ENCODE measurements at regions not wholly inside any gene's neighbourhood (a gene's known extent, or its start where the extent isn't known, plus 50 kb on each side); places are given as distances from the start of the nearest gene placed in this dataset.

- no peaks in the 10 kb centered on the region for H3K4me1 ChIP-seq
- intact Hi-C loops (cut with DNase I): no loop called here
- no peak overlapping the region for H3K27ac ChIP-seq
- 69 to 72% methylated on average over 9 to 11 of the region's 11 CpGs for whole genome bisulfite sequencing, 2 donors
- ATAC-seq: no peak
- no peaks in the 10 kb centered on the region for H3K9me3 ChIP-seq
- no peaks in the 10 kb centered on the region for H3K27me3 ChIP-seq
- H3K4me3 ChIP-seq: no peak overlapping the region
- DNase-seq: no peak
- no peaks in the 10 kb centered on the region for H3K36me3 ChIP-seq (replicated peaks in 1 of 2; ENCODE audit: insufficient read depth in 1 of 2, low read depth in 2 of 2)
- TF ChIP-seq POLR2A (IDR thresholded peaks at IDR 0.05): no peak
- TF ChIP-seq, protein P1, sequence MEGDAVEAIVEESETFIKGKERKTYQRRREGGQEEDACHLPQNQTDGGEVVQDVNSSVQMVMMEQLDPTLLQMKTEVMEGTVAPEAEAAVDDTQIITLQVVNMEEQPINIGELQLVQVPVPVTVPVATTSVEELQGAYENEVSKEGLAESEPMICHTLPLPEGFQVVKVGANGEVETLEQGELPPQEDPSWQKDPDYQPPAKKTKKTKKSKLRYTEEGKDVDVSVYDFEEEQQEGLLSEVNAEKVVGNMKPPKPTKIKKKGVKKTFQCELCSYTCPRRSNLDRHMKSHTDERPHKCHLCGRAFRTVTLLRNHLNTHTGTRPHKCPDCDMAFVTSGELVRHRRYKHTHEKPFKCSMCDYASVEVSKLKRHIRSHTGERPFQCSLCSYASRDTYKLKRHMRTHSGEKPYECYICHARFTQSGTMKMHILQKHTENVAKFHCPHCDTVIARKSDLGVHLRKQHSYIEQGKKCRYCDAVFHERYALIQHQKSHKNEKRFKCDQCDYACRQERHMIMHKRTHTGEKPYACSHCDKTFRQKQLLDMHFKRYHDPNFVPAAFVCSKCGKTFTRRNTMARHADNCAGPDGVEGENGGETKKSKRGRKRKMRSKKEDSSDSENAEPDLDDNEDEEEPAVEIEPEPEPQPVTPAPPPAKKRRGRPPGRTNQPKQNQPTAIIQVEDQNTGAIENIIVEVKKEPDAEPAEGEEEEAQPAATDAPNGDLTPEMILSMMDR (IDR thresholded peaks at IDR 0.05): no peak
Measured at GRCh38 chr4:27568236-27568951, 707.8 kb downstream of the STIM2 start.

DNA sequence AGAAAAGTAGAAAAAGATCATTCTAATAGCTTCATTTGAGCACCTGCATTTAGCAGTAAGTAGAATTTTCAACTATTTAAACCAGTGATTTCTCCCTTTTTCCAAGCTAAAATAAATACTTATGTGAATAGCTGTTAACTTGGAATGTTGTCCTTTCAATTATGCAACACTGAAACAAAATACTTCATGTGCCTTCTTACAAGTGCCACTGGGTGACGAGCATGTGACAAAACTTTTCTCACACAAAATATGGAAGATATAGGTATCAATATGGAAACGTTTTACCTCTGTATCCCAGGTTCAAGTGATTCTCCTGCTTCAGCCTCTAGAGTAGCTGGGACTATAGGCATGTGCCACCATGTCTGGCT lies 708.3 kb downstream of the STIM2 start:
- DNase-seq: no peak
- no peaks in the 10 kb centered on the region for H3K27me3 ChIP-seq
- H3K9me3 ChIP-seq: no peaks in the 10 kb centered on the region
- TF ChIP-seq POLR2A (IDR thresholded peaks at IDR 0.05): no peak
- TF ChIP-seq, protein P1 (IDR thresholded peaks at IDR 0.05): no peak
- ATAC-seq: no peak
- no peaks in the 10 kb centered on the region for H3K36me3 ChIP-seq (replicated peaks in 1 of 2; ENCODE audit: insufficient read depth in 1 of 2, low read depth in 2 of 2)
- H3K4me3 ChIP-seq: no peak overlapping the region
- no peak overlapping the region for H3K27ac ChIP-seq
- intact Hi-C loops (cut with DNase I): no loop called here
- WGBS, 2 donors: 26 to 43% methylated on average over 2 of the region's 2 CpGs
- H3K4me1 ChIP-seq: no peaks in the 10 kb centered on the region

DNA sequence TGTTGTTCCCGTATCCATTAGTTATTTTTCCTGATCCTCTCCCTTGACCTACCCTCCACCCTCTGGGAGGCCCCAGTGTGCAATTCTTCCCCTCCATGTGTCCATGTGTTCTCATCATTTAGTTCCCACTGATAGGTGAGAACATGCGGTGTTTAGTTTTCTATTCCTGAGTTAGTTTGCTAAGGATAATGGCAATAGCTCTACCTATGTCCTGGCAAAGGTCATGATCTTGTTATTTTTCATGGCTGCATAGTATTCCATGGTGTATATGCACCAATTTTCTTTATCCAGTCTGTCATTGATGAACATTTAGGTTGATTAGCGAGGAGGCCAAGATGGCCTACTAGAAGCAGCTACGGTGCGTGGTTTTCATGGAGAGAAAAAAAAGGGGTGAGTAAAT lies 714.1 kb downstream of the STIM2 start:
- Histone ChIP-seq H3K9me3 (no peaks in the 10 kb centered on the region), H3K36me3 (replicated peaks in 1 of 2; ENCODE audit: insufficient read depth in 1 of 2, low read depth in 2 of 2) (no peaks in the 10 kb centered on the region), H3K27ac (no peak overlapping the region), H3K27me3 (no peaks in the 10 kb centered on the region), H3K4me3 (no peak overlapping the region), H3K4me1 (no peaks in the 10 kb centered on the region)
- intact Hi-C loops (cut with DNase I): no loop called here
- no peak for DNase-seq
- TF ChIP-seq, protein P1 (IDR thresholded peaks at IDR 0.05): no peak
- TF ChIP-seq POLR2A (IDR thresholded peaks at IDR 0.05): no peak
- WGBS, 2 donors: 56 to 68% methylated on average over 5 of the region's 5 CpGs
- ATAC-seq: no peak

- no peaks in the 10 kb centered on the region for H3K9me3 ChIP-seq
- H3K4me1 ChIP-seq: no peaks in the 10 kb centered on the region
- H3K4me3 ChIP-seq: no peak overlapping the region
- DNase-seq (no peak), ATAC-seq (no peak)
- WGBS, 2 donors: 71 to 78% methylated on average over 2 of the region's 2 CpGs
- intact Hi-C loops (cut with DNase I): no loop called here
- H3K27me3 ChIP-seq: no peaks in the 10 kb centered on the region
- TF ChIP-seq, protein P1 (IDR thresholded peaks at IDR 0.05): no peak
- no peak for TF ChIP-seq POLR2A (IDR thresholded peaks at IDR 0.05)
- no peak overlapping the region for H3K27ac ChIP-seq
- no peaks in the 10 kb centered on the region for H3K36me3 ChIP-seq (replicated peaks in 1 of 2; ENCODE audit: insufficient read depth in 1 of 2, low read depth in 2 of 2)
Measured at GRCh38 chr4:27577951-27578350, 717.3 kb downstream of the STIM2 start.

- ATAC-seq: no peak
Measured at GRCh38 chr4:27592738-27593137, 732.1 kb downstream of the STIM2 start.

More at GRCh38 chr4:27592738-27593137, 732.1 kb downstream of the STIM2 start:
- Histone ChIP-seq H3K4me3 (no peak overlapping the region), H3K27ac (no peak overlapping the region), H3K36me3 (replicated peaks in 1 of 2; ENCODE audit: insufficient read depth in 1 of 2, low read depth in 2 of 2) (no peaks in the 10 kb centered on the region), H3K27me3 (no peaks in the 10 kb centered on the region), H3K9me3 (no peaks in the 10 kb centered on the region), H3K4me1 (no peaks in the 10 kb centered on the region)
- no peak for TF ChIP-seq POLR2A (IDR thresholded peaks at IDR 0.05)
- TF ChIP-seq, protein P1 (IDR thresholded peaks at IDR 0.05): no peak
- 60 to 61% methylated on average over 6 of the region's 6 CpGs for WGBS, 2 donors
- DNase-seq: no peak
- intact Hi-C loops (cut with DNase I): no loop called here

Measured in body of pancreas (tissue), 4 donors.